Sigmoid colon (tissue), 4 donors: ENCODE measurements at regions not wholly inside any gene's neighbourhood (a gene's known extent, or its start where the extent isn't known, plus 50 kb on each side); places are given as distances from the start of the nearest gene placed in this dataset.

Source experiments
- EP300 ChIP-seq, 4 donors: sonication (generic); formaldehyde crosslinking; IDR thresholded peaks; one replicate each; pipeline ENCODE4 v1.6.1; 2017; ENCODE audit warnings: antibody characterized with exemption in 4 of 4
- POLR2A ChIP-seq, 2 donors: fragments of 450-650 bp; IDR thresholded peaks; one replicate each; pipeline ENCODE4 v1.6.1; 2016; ENCODE audit warnings: antibody characterized with exemption in 2 of 2, mild to moderate bottlenecking in 2 of 2, moderate library complexity in 2 of 2
- POLR2AphosphoS5 ChIP-seq, 4 donors: sonication (generic); formaldehyde crosslinking; IDR thresholded peaks; one replicate each; pipeline ENCODE4 v1.6.1; 2017; ENCODE audit warnings: antibody characterized with exemption in 4 of 4
- TF ChIP-seq, protein P1 (sequence below), 4 experiments: fragments of 450-650 bp in 3 of 4; fragments of 200-600 bp in 1 of 4; IDR thresholded peaks; one replicate each; pipeline ENCODE4 v1.5.1; 2016 to 2019; ENCODE audit warnings: antibody characterized with exemption in 4 of 4, mild to moderate bottlenecking in 3 of 4, moderate library complexity in 2 of 4

DNA sequence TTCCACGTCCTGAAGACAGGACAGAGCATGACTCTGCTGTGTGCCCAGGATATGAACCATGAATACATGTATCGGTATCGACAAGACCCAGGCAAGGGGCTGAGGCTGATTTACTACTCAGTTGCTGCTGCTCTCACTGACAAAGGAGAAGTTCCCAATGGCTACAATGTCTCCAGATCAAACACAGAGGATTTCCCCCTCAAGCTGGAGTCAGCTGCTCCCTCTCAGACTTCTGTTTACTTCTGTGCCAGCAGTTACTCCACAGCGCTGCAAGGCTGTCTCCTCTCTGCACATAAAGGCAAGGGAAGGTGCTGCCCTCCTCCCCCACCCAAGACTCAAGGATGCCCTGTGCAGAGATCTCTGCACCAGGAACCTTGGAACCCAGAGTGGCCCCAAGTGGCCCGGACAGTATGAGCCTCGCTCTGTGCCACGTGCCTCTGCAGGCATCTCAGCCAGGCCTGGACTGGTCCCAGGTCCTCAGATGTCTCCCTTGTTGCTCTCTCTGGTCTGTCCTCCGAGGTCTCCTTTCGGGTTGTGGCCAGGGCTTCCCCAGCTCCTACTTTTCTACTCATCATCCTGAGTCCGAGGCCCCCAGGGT, 230.3 kb upstream of the PRSS58 start:
- no peak for TF ChIP-seq POLR2A (IDR thresholded peaks at IDR 0.05)
- TF ChIP-seq, protein P1, sequence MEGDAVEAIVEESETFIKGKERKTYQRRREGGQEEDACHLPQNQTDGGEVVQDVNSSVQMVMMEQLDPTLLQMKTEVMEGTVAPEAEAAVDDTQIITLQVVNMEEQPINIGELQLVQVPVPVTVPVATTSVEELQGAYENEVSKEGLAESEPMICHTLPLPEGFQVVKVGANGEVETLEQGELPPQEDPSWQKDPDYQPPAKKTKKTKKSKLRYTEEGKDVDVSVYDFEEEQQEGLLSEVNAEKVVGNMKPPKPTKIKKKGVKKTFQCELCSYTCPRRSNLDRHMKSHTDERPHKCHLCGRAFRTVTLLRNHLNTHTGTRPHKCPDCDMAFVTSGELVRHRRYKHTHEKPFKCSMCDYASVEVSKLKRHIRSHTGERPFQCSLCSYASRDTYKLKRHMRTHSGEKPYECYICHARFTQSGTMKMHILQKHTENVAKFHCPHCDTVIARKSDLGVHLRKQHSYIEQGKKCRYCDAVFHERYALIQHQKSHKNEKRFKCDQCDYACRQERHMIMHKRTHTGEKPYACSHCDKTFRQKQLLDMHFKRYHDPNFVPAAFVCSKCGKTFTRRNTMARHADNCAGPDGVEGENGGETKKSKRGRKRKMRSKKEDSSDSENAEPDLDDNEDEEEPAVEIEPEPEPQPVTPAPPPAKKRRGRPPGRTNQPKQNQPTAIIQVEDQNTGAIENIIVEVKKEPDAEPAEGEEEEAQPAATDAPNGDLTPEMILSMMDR (IDR thresholded peaks at IDR 0.05), result no peak
- no peak for TF ChIP-seq EP300 (IDR thresholded peaks at IDR 0.05)
- no peak for TF ChIP-seq POLR2AphosphoS5 (IDR thresholded peaks at IDR 0.05)
